ENCODE measurements at regions not wholly inside any gene's neighbourhood (a gene's known extent, or its start where the extent isn't known, plus 50 kb on each side); places are given as distances from the start of the nearest gene placed in this dataset.

DNA sequence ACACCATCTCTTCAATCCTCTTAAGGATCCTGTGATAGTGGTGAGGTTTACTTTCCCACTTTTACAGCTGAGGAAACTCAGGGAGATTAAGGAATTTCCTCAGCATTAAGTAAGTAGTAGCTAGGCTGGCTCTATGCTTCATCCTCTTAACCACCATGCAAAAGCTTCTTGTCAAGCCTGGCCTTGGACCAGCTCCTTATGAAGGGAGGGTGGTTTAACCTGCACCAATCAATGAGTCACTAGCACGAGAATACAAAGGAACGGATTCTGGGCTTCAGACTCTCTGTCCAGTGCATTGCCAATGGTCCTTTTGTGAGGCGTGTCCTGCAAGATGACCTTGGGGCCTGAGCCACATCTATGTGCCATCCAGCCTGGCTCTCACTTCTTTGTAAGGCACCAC, 202.0 kb upstream of the CFAP20DC start:
- H3K36me3 ChIP-seq (ENCODE audit: control insufficient read depth in 3 of 3, insufficient read depth in 3 of 3, low read length in 3 of 3) = no peaks in the 10 kb centered on the region
- H3K27ac ChIP-seq (ENCODE audit: low read depth, low read length) = no peak overlapping the region
- H3K4me3 ChIP-seq (ENCODE audit: low read length in 3 of 3) = no peak overlapping the region
- H3K27me3 ChIP-seq (ENCODE audit: control insufficient read depth in 3 of 3, insufficient read depth in 3 of 3, low read length in 3 of 3) = no peaks in the 10 kb centered on the region
- no peaks in the 10 kb centered on the region for H3K9me3 ChIP-seq (ENCODE audit: control insufficient read depth in 3 of 3, low read length in 3 of 3)
- H3K9ac ChIP-seq (ENCODE audit: low read depth in 1 of 3, low read length in 3 of 3) = no peak overlapping the region
- no peaks in the 10 kb centered on the region for H3K4me1 ChIP-seq (ENCODE audit: control insufficient read depth in 3 of 3, insufficient read depth in 3 of 3, low read length in 3 of 3)

DNA sequence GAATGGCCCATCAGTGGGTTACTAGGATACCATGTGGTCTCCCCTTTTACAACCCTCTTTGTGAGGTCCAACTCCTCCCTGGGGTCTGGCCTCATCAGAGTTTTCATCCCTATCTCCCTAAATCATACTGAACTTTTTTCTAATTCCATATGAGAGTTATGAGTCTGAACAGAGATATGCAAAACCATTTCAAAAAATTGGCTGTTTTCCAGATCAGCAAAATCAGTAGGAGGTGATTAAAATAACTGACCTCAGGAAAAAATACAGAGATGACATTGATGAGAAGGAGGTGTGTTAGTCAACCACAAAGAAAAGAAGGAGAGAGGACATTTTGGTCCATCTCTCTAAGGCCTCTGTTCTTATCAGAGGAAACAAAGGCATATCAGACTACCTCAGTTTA, 200.8 kb upstream of the CFAP20DC start:
- Histone ChIP-seq H3K4me1 (ENCODE audit: control insufficient read depth in 3 of 3, insufficient read depth in 3 of 3, low read length in 3 of 3) (no peaks in the 10 kb centered on the region), H3K27me3 (ENCODE audit: control insufficient read depth in 3 of 3, insufficient read depth in 3 of 3, low read length in 3 of 3) (no peaks in the 10 kb centered on the region), H3K4me3 (ENCODE audit: low read length in 3 of 3) (no peak overlapping the region), H3K9ac (ENCODE audit: low read depth in 1 of 3, low read length in 3 of 3) (no peak overlapping the region), H3K9me3 (ENCODE audit: control insufficient read depth in 3 of 3, low read length in 3 of 3) (no peaks in the 10 kb centered on the region), H3K36me3 (ENCODE audit: control insufficient read depth in 3 of 3, insufficient read depth in 3 of 3, low read length in 3 of 3) (no peaks in the 10 kb centered on the region), H3K27ac (ENCODE audit: low read depth, low read length) (no peak overlapping the region)

DNA sequence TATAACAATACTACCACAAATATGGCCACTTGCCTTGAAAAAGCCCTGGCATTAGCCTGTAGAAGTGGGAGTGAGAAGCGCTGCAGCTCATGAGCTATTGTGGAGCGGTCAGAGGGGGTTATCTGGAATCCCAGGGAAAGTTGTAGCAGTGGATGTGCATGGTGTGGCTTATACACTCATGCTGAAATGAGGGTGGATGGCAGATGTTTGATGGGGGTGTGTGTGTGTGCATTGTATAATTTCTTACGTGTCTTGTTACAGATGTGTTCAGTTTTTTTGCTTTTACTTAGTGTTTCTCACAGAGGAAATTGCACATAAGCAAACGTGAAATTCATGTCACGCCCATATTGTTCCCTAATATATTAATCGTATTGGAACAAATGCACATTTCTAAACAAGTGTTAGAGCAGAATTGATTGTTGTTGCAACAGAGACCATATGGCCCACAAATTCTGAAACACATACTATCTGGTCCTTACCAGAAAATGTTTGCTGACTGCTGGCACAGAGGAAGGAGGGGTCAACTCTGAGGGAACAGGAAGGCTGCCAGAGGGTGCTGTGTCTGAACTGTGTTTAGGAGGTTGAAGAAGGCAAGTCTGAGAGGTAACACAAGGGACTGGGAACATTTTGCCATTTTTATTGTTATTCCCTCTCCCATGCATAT, 200.0 kb upstream of the CFAP20DC start:
- H3K4me1 ChIP-seq (ENCODE audit: control insufficient read depth in 3 of 3, insufficient read depth in 3 of 3, low read length in 3 of 3) = no peaks in the 10 kb centered on the region
- H3K27ac ChIP-seq (ENCODE audit: low read depth, low read length) = no peak overlapping the region
- no peaks in the 10 kb centered on the region for H3K36me3 ChIP-seq (ENCODE audit: control insufficient read depth in 3 of 3, insufficient read depth in 3 of 3, low read length in 3 of 3)
- H3K4me3 ChIP-seq (ENCODE audit: low read length in 3 of 3) = no peak overlapping the region
- no peak overlapping the region for H3K9ac ChIP-seq (ENCODE audit: low read depth in 1 of 3, low read length in 3 of 3)
- no peaks in the 10 kb centered on the region for H3K27me3 ChIP-seq (ENCODE audit: control insufficient read depth in 3 of 3, insufficient read depth in 3 of 3, low read length in 3 of 3)
- H3K9me3 ChIP-seq (ENCODE audit: control insufficient read depth in 3 of 3, low read length in 3 of 3) = no peaks in the 10 kb centered on the region

DNA sequence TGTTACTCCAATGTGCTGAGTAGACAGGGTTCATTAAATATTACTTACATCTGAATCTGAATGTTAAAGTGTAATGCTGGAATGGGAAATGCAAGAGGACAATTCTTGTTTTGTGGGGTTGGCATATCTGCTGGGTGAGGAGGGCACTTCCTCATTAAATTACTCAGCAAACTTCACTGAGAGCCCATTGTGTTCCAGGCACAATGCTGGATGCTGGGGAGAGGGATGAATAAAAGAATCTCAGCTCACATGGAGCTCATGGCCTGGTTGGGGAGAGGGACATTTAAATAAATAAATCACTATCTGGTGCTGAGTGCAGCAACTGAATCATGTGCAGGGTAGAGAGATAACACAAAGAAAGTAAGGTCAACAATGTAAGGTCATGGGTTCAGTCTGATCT, 199.2 kb upstream of the CFAP20DC start:
- H3K27ac ChIP-seq (ENCODE audit: low read depth, low read length) = no peak overlapping the region
- no peaks in the 10 kb centered on the region for H3K36me3 ChIP-seq (ENCODE audit: control insufficient read depth in 3 of 3, insufficient read depth in 3 of 3, low read length in 3 of 3)
- no peak overlapping the region for H3K9ac ChIP-seq (ENCODE audit: low read depth in 1 of 3, low read length in 3 of 3)
- H3K9me3 ChIP-seq (ENCODE audit: control insufficient read depth in 3 of 3, low read length in 3 of 3) = no peaks in the 10 kb centered on the region
- no peaks in the 10 kb centered on the region for H3K4me1 ChIP-seq (ENCODE audit: control insufficient read depth in 3 of 3, insufficient read depth in 3 of 3, low read length in 3 of 3)
- no peaks in the 10 kb centered on the region for H3K27me3 ChIP-seq (ENCODE audit: control insufficient read depth in 3 of 3, insufficient read depth in 3 of 3, low read length in 3 of 3)
- no peak overlapping the region for H3K4me3 ChIP-seq (ENCODE audit: low read length in 3 of 3)

DNA sequence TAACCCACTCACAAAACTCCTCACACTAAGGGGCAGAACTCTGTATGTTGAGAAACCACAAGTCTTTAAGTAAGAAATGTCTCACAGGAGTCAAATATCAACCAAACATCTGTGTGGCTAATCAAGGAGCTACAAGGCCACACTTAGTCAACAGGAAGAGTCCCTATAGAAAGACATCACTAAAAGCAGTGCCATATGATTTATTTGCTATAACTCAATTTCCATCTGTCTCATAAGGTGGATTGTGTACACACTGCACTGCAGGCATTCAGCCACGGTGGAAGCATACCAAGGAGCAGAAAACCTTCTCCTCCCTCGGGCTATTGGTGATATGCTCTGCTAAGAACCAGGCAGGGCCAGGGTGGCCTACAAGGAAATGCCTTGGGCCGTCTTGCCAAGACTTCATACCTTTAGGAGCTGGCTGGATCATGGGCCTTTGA, 197.6 kb upstream of the CFAP20DC start:
- Histone ChIP-seq H3K4me1 (ENCODE audit: control insufficient read depth in 3 of 3, insufficient read depth in 3 of 3, low read length in 3 of 3) (no peaks in the 10 kb centered on the region), H3K27me3 (ENCODE audit: control insufficient read depth in 3 of 3, insufficient read depth in 3 of 3, low read length in 3 of 3) (no peaks in the 10 kb centered on the region), H3K27ac (ENCODE audit: low read depth, low read length) (no peak overlapping the region)

DNA sequence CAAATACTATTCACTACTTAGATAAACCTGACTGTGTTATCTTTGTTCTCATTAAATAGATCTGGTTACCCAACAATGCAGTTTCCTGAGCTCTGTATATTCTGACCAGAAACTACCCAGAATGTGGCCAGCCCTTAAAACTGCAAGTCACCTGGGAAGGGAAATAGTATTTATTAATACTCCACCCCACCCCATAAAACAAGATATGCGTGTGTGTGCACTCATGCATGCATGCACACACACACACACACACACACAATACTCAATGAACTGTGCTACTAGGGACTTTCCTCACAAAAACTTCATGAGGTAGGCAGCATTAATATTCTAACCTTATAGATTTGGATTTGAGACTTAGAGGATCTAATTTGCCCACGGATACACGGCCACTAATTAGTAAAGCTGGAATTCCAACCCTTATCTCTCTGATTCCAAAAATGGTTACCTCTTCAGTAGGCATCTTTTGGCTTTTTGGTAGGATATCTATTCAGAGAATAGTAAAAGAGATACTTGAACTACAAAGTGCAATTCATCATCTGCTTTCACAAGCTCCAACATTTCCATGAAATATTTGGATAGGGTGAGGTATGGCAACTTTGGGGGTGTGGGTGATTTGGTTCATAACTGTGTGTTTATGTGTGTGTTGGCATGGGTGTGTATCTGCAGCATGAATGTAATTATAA, 197.0 kb upstream of the CFAP20DC start:
- Histone ChIP-seq H3K9ac (ENCODE audit: low read depth in 1 of 3, low read length in 3 of 3) (no peak overlapping the region), H3K4me3 (ENCODE audit: low read length in 3 of 3) (no peak overlapping the region)

More for the DNA sequence above, 197.6 kb upstream of the CFAP20DC start:
- no peaks in the 10 kb centered on the region for H3K9me3 ChIP-seq (ENCODE audit: control insufficient read depth in 3 of 3, low read length in 3 of 3)
- no peak overlapping the region for H3K4me3 ChIP-seq (ENCODE audit: low read length in 3 of 3)
- no peaks in the 10 kb centered on the region for H3K36me3 ChIP-seq (ENCODE audit: control insufficient read depth in 3 of 3, insufficient read depth in 3 of 3, low read length in 3 of 3)
- H3K9ac ChIP-seq (ENCODE audit: low read depth in 1 of 3, low read length in 3 of 3) = no peak overlapping the region

DNA sequence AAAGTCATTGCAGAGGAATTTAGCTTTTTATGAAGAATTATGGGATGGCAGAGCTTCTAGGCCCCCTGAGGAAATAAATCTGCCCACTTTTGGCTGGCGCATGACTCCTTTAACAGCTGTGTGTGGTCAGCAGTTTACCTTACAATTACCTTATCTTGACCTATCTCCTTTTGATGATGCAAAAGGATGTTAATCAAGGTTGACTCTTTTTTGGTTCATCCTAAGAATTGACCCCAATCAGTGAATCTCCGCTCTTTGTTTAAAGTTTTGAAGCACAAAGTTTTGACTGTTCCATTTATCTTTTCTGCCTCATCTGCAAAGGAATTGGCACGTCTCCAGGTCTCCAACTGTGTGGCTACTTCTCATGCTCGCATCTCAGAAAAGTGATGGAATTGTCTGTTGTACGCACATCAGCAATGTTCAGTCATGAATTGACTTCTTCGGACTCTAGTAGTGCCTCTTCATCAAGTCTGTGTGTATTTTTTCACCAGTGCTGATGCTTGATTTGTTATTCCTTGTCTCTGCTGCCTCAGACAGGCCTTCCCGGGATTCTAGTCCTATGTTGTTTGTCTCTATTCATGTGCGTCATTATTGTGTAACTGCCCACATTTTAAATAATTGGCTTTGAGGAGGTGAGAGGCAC, 196.2 kb upstream of the CFAP20DC start:
- no peaks in the 10 kb centered on the region for H3K27me3 ChIP-seq (ENCODE audit: control insufficient read depth in 3 of 3, insufficient read depth in 3 of 3, low read length in 3 of 3)
- no peak overlapping the region for H3K27ac ChIP-seq (ENCODE audit: low read depth, low read length)
- H3K36me3 ChIP-seq (ENCODE audit: control insufficient read depth in 3 of 3, insufficient read depth in 3 of 3, low read length in 3 of 3) = no peaks in the 10 kb centered on the region
- no peak overlapping the region for H3K9ac ChIP-seq (ENCODE audit: low read depth in 1 of 3, low read length in 3 of 3)
- H3K4me3 ChIP-seq (ENCODE audit: low read length in 3 of 3) = no peak overlapping the region
- no peaks in the 10 kb centered on the region for H3K9me3 ChIP-seq (ENCODE audit: control insufficient read depth in 3 of 3, low read length in 3 of 3)
- no peaks in the 10 kb centered on the region for H3K4me1 ChIP-seq (ENCODE audit: control insufficient read depth in 3 of 3, insufficient read depth in 3 of 3, low read length in 3 of 3)

More for the DNA sequence above, 197.0 kb upstream of the CFAP20DC start:
- H3K27me3 ChIP-seq (ENCODE audit: control insufficient read depth in 3 of 3, insufficient read depth in 3 of 3, low read length in 3 of 3) = no peaks in the 10 kb centered on the region
- H3K9me3 ChIP-seq (ENCODE audit: control insufficient read depth in 3 of 3, low read length in 3 of 3) = no peaks in the 10 kb centered on the region
- H3K27ac ChIP-seq (ENCODE audit: low read depth, low read length) = no peak overlapping the region
- no peaks in the 10 kb centered on the region for H3K36me3 ChIP-seq (ENCODE audit: control insufficient read depth in 3 of 3, insufficient read depth in 3 of 3, low read length in 3 of 3)
- H3K4me1 ChIP-seq (ENCODE audit: control insufficient read depth in 3 of 3, insufficient read depth in 3 of 3, low read length in 3 of 3) = no peaks in the 10 kb centered on the region

DNA sequence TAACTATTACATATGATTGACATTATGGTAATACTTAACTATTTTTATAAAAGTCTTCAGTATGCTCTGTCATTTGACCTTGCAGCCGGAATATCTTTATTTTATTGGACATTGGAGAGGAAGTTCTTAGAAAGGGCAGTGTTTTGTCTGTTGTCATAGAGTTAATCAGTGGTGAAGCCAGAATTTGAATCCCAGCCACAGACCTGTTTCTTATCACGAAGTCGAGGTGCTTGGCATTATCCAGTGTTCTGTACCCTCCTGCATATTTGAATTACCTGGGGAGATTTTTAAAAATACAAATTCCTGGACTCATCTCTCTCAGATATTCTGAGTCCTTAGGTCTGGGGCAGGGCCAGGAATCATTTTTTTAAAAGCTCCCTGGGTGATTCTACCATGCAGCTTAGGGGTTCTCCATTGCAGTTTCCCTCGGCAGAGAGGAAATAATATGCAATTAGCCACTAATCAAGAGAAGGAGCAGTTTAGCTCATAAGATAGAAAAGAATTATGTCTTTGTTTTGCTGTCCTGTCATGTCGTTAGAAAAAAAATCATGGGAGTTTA, 195.6 kb upstream of the CFAP20DC start:
- Histone ChIP-seq H3K4me1 (ENCODE audit: control insufficient read depth in 3 of 3, insufficient read depth in 3 of 3, low read length in 3 of 3) (no peaks in the 10 kb centered on the region), H3K27ac (ENCODE audit: low read depth, low read length) (no peak overlapping the region), H3K9ac (ENCODE audit: low read depth in 1 of 3, low read length in 3 of 3) (no peak overlapping the region), H3K9me3 (ENCODE audit: control insufficient read depth in 3 of 3, low read length in 3 of 3) (no peaks in the 10 kb centered on the region), H3K4me3 (ENCODE audit: low read length in 3 of 3) (no peak overlapping the region), H3K36me3 (ENCODE audit: control insufficient read depth in 3 of 3, insufficient read depth in 3 of 3, low read length in 3 of 3) (no peaks in the 10 kb centered on the region), H3K27me3 (ENCODE audit: control insufficient read depth in 3 of 3, insufficient read depth in 3 of 3, low read length in 3 of 3) (no peaks in the 10 kb centered on the region)

DNA sequence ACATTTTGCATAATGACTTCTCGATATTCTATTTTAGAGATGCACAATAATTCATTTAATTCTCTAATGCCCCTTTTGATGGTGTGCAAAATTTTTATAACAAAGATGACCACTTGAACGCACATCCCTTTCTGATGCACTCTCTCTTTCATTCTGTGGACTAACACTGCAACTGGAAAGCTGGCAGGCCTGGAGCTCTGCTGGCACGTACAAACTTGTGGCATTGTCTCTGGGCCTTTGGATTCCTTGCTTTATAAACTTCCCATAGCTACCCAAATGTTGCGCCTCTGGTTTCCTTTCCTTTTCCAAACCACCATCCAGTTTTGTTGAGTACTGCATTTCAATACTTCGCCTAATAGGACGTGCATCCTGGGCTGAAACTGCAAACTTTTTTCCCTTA, 194.5 kb upstream of the CFAP20DC start:
- no peaks in the 10 kb centered on the region for H3K27me3 ChIP-seq (ENCODE audit: control insufficient read depth in 3 of 3, insufficient read depth in 3 of 3, low read length in 3 of 3)
- H3K9ac ChIP-seq (ENCODE audit: low read depth in 1 of 3, low read length in 3 of 3) = no peak overlapping the region
- no peaks in the 10 kb centered on the region for H3K4me1 ChIP-seq (ENCODE audit: control insufficient read depth in 3 of 3, insufficient read depth in 3 of 3, low read length in 3 of 3)
- no peaks in the 10 kb centered on the region for H3K36me3 ChIP-seq (ENCODE audit: control insufficient read depth in 3 of 3, insufficient read depth in 3 of 3, low read length in 3 of 3)
- H3K27ac ChIP-seq (ENCODE audit: low read depth, low read length) = no peak overlapping the region
- H3K9me3 ChIP-seq (ENCODE audit: control insufficient read depth in 3 of 3, low read length in 3 of 3) = no peaks in the 10 kb centered on the region
- no peak overlapping the region for H3K4me3 ChIP-seq (ENCODE audit: low read length in 3 of 3)

DNA sequence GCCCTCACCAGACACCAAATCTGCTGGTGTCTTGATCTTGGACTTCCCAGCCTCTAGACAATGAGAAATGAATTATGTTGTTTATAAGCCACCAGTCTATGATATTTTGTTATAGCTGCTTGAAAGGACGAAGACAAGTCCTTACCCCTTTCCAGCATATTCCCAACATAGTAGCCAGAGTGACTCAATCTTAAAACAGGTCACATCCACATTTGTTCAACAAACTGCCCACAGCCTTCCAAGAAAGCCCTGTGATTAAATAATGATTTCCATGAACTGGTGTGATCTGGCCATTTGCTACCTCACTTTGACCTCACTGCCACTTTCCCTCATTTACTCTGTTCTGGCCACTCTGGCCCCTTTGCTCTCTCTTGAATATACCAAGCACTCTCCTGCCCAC, 193.7 kb upstream of the CFAP20DC start:
- H3K9ac ChIP-seq (ENCODE audit: low read depth in 1 of 3, low read length in 3 of 3) = no peak overlapping the region
- H3K27ac ChIP-seq (ENCODE audit: low read depth, low read length) = no peak overlapping the region
- no peak overlapping the region for H3K4me3 ChIP-seq (ENCODE audit: low read length in 3 of 3)
- H3K9me3 ChIP-seq (ENCODE audit: control insufficient read depth in 3 of 3, low read length in 3 of 3) = no peaks in the 10 kb centered on the region
- no peaks in the 10 kb centered on the region for H3K36me3 ChIP-seq (ENCODE audit: control insufficient read depth in 3 of 3, insufficient read depth in 3 of 3, low read length in 3 of 3)
- H3K27me3 ChIP-seq (ENCODE audit: control insufficient read depth in 3 of 3, insufficient read depth in 3 of 3, low read length in 3 of 3) = no peaks in the 10 kb centered on the region
- H3K4me1 ChIP-seq (ENCODE audit: control insufficient read depth in 3 of 3, insufficient read depth in 3 of 3, low read length in 3 of 3) = no peaks in the 10 kb centered on the region

All from skeletal muscle tissue (tissue), 3 donors.